Ovary (tissue), 7 donors: ENCODE measurements at regions not wholly inside any gene's neighbourhood (a gene's known extent, or its start where the extent isn't known, plus 50 kb on each side); places are given as distances from the start of the nearest gene placed in this dataset.
"Not testable (repeated sequence)": the region's sequence is repeated elsewhere in the genome, so short reads cannot be mapped to it uniquely, and the experiment has no call there.

Experiments used
- DNase-seq, 5 donors: peaks; one replicate each; pipeline ENCODE4 v3.0.0-alpha.2; 2019 to 2020
- H3K27ac ChIP-seq, 2 donors: fragments of 200-600 bp; one replicate each; pipeline versions ENCODE4 v1.5.1 to v1.8.0; 2019 to 2022
- H3K27me3 ChIP-seq: fragments of 200-600 bp; one replicate; pipeline ENCODE4 v1.8.0; 2022
- H3K36me3 ChIP-seq: fragments of 200-600 bp; sonication (generic); one replicate; pipeline ENCODE4 v1.5.1; 2019
- H3K4me1 ChIP-seq: one replicate; pipeline ENCODE4 v1.8.1; 2013; ENCODE audit warnings: mild to moderate bottlenecking, moderate library complexity; ENCODE audit not compliant: insufficient read depth
- H3K4me3 ChIP-seq: fragments of 200-600 bp; sonication (generic); one replicate; pipeline ENCODE4 v1.5.1; 2017
- H3K9me3 ChIP-seq, 2 donors: fragments of 200-600 bp in 1 of 2; sonication (generic) in 1 of 2; one replicate each; pipeline versions ENCODE4 v1.5.1 to v1.8.1; 2013 to 2019; ENCODE audit warnings: mild to moderate bottlenecking in 1 of 2, moderate library complexity in 1 of 2
- CTCF ChIP-seq, 3 donors: fragments of 450-650 bp in 2 of 3; fragments of 200-600 bp in 1 of 3; IDR thresholded peaks; one replicate each; pipeline versions ENCODE4 v1.5.1 to v1.8.0; 2016 to 2022; ENCODE audit warnings: antibody characterized with exemption in 3 of 3, mild to moderate bottlenecking in 1 of 3
- EP300 ChIP-seq: sonication (generic); formaldehyde crosslinking; IDR thresholded peaks from one replicate; pipeline ENCODE4 v1.6.1; 2017; ENCODE audit warnings: antibody characterized with exemption
- POLR2A ChIP-seq: fragments of 450-650 bp; IDR thresholded peaks from one replicate; pipeline ENCODE4 v1.6.1; 2017; ENCODE audit warnings: antibody characterized with exemption, mild to moderate bottlenecking, moderate library complexity
- WGBS, 3 donors: extraction: QIAGEN DNeasy Blood & Tissue Kit in 1 of 3; methylation state at CpG; one replicate each; pipeline versions ENCODE4 v1.1.5 to v1.1.7; 2013 to 2017; 5-methylcytosine and 5-hydroxymethylcytosine counted together
- intact Hi-C, 4 donors: fragments of 100-400 bp; cut with DNase I; formaldehyde crosslinking; loops; one replicate each; pipeline versions ENCODE4 v1.11.0 to v1.15.1; 2022 to 2023
- donor health status: DM: no; HTN: no; CAD: no; lungs with moderate emphysema.
- donor health status: DM: no; HTN: no; CAD: no.
- donor health status: Bipolar disorder and iron deficiency.
- donor health status: DM: no; HTN: no; CAD: no.
- donor health status: DM: yes; HTN: yes; CAD: no.

GRCh38 chr15:20409247-20409646 is 132.4 kb downstream of the GOLGA6L6 start:
- Histone ChIP-seq H3K9me3 (peaks cover 0 to 4% of the 10 kb centered on the region in 2 donors), H3K27me3 (no peaks in the 10 kb centered on the region), H3K4me1 (no peaks in the 10 kb centered on the region), H3K4me3 (no peak overlapping the region), H3K27ac (no peak overlapping the region), H3K36me3 (no peaks in the 10 kb centered on the region)
- 67 to 83% (median 75%) methylated on average over 1 of the region's 1 CpG for WGBS, 3 donors
- DNase-seq, result no peak
- intact Hi-C loops, result no loop called here
- TF ChIP-seq POLR2A (no peak), EP300 (no peak), CTCF (IDR thresholded peaks at IDR 0.05) (no peak)

GRCh38 chr15:20407553-20407952 is 134.0 kb downstream of the GOLGA6L6 start:
- peaks cover 0 to 4% of the 10 kb centered on the region in 2 donors for H3K9me3 ChIP-seq
- H3K36me3 ChIP-seq, result no peaks in the 10 kb centered on the region
- DNase-seq, result no peak
- intact Hi-C loops, result no loop called here
- H3K4me3 ChIP-seq, result no peak overlapping the region
- no peaks in the 10 kb centered on the region for H3K4me1 ChIP-seq
- H3K27me3 ChIP-seq, result no peaks in the 10 kb centered on the region
- no peak overlapping the region for H3K27ac ChIP-seq
- WGBS, 3 donors, result 52 to 59% (median 58%) methylated on average over 6 of the region's 6 CpGs
- TF ChIP-seq POLR2A (no peak), CTCF (IDR thresholded peaks at IDR 0.05) (no peak), EP300 (no peak)

GRCh38 chr15:20404571-20404970 is 137.0 kb downstream of the GOLGA6L6 start:
- 52 to 64% (median 61%) methylated on average over 1 of the region's 1 CpG for WGBS, 3 donors
- H3K4me3 ChIP-seq, DNase-seq, H3K36me3 ChIP-seq, H3K27ac ChIP-seq, H3K4me1 ChIP-seq, H3K9me3 ChIP-seq, intact Hi-C loops, H3K27me3 ChIP-seq: not testable (repeated sequence)

- H3K27me3 ChIP-seq, H3K4me3 ChIP-seq, H3K36me3 ChIP-seq, H3K4me1 ChIP-seq, DNase-seq, H3K27ac ChIP-seq, intact Hi-C loops, H3K9me3 ChIP-seq: not testable (repeated sequence)
- 77 to 85% (median 80%) methylated on average over 3 of the region's 3 CpGs for WGBS, 3 donors
Measured at GRCh38 chr15:20402586-20402985, 139.0 kb downstream of the GOLGA6L6 start.

- H3K27me3 ChIP-seq, H3K9me3 ChIP-seq, H3K27ac ChIP-seq, intact Hi-C loops, DNase-seq, H3K36me3 ChIP-seq, H3K4me1 ChIP-seq, H3K4me3 ChIP-seq: not testable (repeated sequence)
- WGBS, 3 donors, result 70 to 75% (median 72%) methylated on average over 3 of the region's 3 CpGs
Measured at GRCh38 chr15:20401058-20401457, 140.5 kb downstream of the GOLGA6L6 start.

GRCh38 chr15:20398680-20399079 is 142.9 kb downstream of the GOLGA6L6 start:
- not testable (repeated sequence) for H3K4me3 ChIP-seq, H3K36me3 ChIP-seq, H3K9me3 ChIP-seq, H3K4me1 ChIP-seq, H3K27ac ChIP-seq, DNase-seq, H3K27me3 ChIP-seq
- intact Hi-C loops, result loop anchor here in 1 of 4 donors (10.0 kb wide), 1 partner anchor 194 kb away; no protein-coding TSS in a partner anchor
- WGBS, 3 donors, result 64 to 73% (median 65%) methylated on average over 5 of the region's 5 CpGs

- H3K27me3 ChIP-seq, H3K9me3 ChIP-seq, H3K27ac ChIP-seq, intact Hi-C loops, H3K36me3 ChIP-seq, H3K4me3 ChIP-seq, H3K4me1 ChIP-seq, DNase-seq: not testable (repeated sequence)
- 46 to 61% (median 57%) methylated on average over 3 of the region's 3 CpGs for WGBS, 3 donors
Measured at GRCh38 chr15:20388161-20388560, 153.4 kb downstream of the GOLGA6L6 start.
